H9 (cell line): ENCODE measurements at regions not wholly inside any gene's neighbourhood (a gene's known extent, or its start where the extent isn't known, plus 50 kb on each side); places are given as distances from the start of the nearest gene placed in this dataset.

Experiments used
- DNase-seq: peaks from one replicate; pipeline ENCODE4 v3.0.0-alpha.2; 2017
- H2AFZ ChIP-seq: one replicate; pipeline ENCODE4 v1.6.1; 2013; ENCODE audit warnings: mild to moderate bottlenecking, low read length, control low read depth, moderate library complexity
- H2AK5ac ChIP-seq: 2 replicates; pipeline ENCODE4 v1.6.1; 2013; ENCODE audit warnings: low read length, control low read depth, mixed read lengths; ENCODE audit not compliant: insufficient read length
- H2BK120ac ChIP-seq: one replicate; pipeline ENCODE4 v1.6.1; 2013; ENCODE audit warnings: low read depth, mild to moderate bottlenecking, low read length, control low read depth, inconsistent platforms; ENCODE audit not compliant: poor library complexity, severe bottlenecking
- H2BK12ac ChIP-seq: 2 replicates; pipeline ENCODE4 v1.6.1; 2013; ENCODE audit warnings: low read length, control low read depth, mixed read lengths, low read depth; ENCODE audit not compliant: insufficient read length
- H2BK15ac ChIP-seq: 2 replicates; pipeline ENCODE4 v1.6.1; 2013; ENCODE audit warnings: low read depth, low read length, control low read depth
- H2BK20ac ChIP-seq: one replicate; pipeline ENCODE4 v1.6.1; 2013; ENCODE audit warnings: low read depth, mild to moderate bottlenecking, low read length, control low read depth, inconsistent platforms; ENCODE audit not compliant: poor library complexity, severe bottlenecking
- H2BK5ac ChIP-seq: 2 replicates; pipeline ENCODE4 v1.6.1; 2013; ENCODE audit warnings: low read length, control low read depth, mixed read lengths; ENCODE audit not compliant: insufficient read length
- H3K14ac ChIP-seq: 2 replicates; pipeline ENCODE4 v1.6.1; 2013; ENCODE audit warnings: low read length, control low read depth; ENCODE audit not compliant: insufficient read depth
- H3K18ac ChIP-seq: 2 replicates; pipeline ENCODE4 v1.6.1; 2013; ENCODE audit warnings: low read depth, mild to moderate bottlenecking, mixed read lengths, low read length, control low read depth; ENCODE audit not compliant: insufficient read length
- H3K23ac ChIP-seq: 2 replicates; pipeline ENCODE4 v1.6.1; 2013; ENCODE audit warnings: low read length, control low read depth, mixed read lengths, low read depth; ENCODE audit not compliant: insufficient read length
- H3K23me2 ChIP-seq: 2 replicates; pipeline ENCODE4 v1.6.1; 2013; ENCODE audit warnings: low read depth, mild to moderate bottlenecking, mixed read lengths, low read length, control low read depth; ENCODE audit not compliant: insufficient read length, poor library complexity, severe bottlenecking
- H3K27ac ChIP-seq: 2 replicates; pipeline ENCODE4 v1.5.1; 2013; ENCODE audit warnings: low read length, control low read depth, mixed read lengths, low read depth; ENCODE audit not compliant: insufficient read length
- H3K27me3 ChIP-seq: 2 replicates; pipeline ENCODE4 v1.6.1; 2013; ENCODE audit warnings: low read length, control low read depth, inconsistent platforms; ENCODE audit not compliant: insufficient read depth
- H3K4ac ChIP-seq: 2 replicates; pipeline ENCODE4 v1.6.1; 2013; ENCODE audit warnings: low read depth, mild to moderate bottlenecking, control low read depth, inconsistent platforms, low read length, moderate library complexity
- H3K4me1 ChIP-seq: 2 replicates; pipeline ENCODE4 v1.6.1; 2013; ENCODE audit warnings: low read length, control low read depth, inconsistent platforms; ENCODE audit not compliant: insufficient read depth
- H3K4me2 ChIP-seq: 2 replicates; pipeline ENCODE4 v1.6.1; 2013; ENCODE audit warnings: low read length, control low read depth, mixed read lengths; ENCODE audit not compliant: insufficient read length, insufficient read depth
- H3K56ac ChIP-seq: 2 replicates; pipeline ENCODE4 v1.6.1; 2013; ENCODE audit warnings: low read depth, mild to moderate bottlenecking, mixed read lengths, low read length, control low read depth; ENCODE audit not compliant: insufficient read length
- H3K79me1 ChIP-seq: 2 replicates; pipeline ENCODE4 v1.6.1; 2013; ENCODE audit warnings: low read depth, mild to moderate bottlenecking, moderate library complexity, low read length, control low read depth, inconsistent platforms; ENCODE audit not compliant: insufficient read depth, poor library complexity, severe bottlenecking
- H3K79me2 ChIP-seq: 2 replicates; pipeline ENCODE4 v1.6.1; 2013; ENCODE audit warnings: low read length, control low read depth, inconsistent platforms; ENCODE audit not compliant: insufficient read depth
- H3K9ac ChIP-seq: 2 replicates; pipeline ENCODE4 v1.6.1; 2013; ENCODE audit warnings: low read length, control low read depth, mixed read lengths; ENCODE audit not compliant: insufficient read length; ENCODE audit errors: extremely low read depth
- H3K9me3 ChIP-seq: one replicate; pipeline ENCODE4 v1.6.1; 2013; ENCODE audit warnings: low read depth, low read length, inconsistent platforms; ENCODE audit not compliant: control insufficient read depth
- H3T11ph ChIP-seq: one replicate; pipeline ENCODE4 v1.6.1; 2013; ENCODE audit warnings: mild to moderate bottlenecking, low read length, control low read depth, inconsistent platforms
- H4K20me1 ChIP-seq: one replicate; pipeline ENCODE4 v1.6.1; 2013; ENCODE audit not compliant: control insufficient read depth, insufficient read length, insufficient read depth
- H4K5ac ChIP-seq: 2 replicates; pipeline ENCODE4 v1.6.1; 2013; ENCODE audit warnings: low read depth, mild to moderate bottlenecking, mixed read lengths, low read length, control low read depth; ENCODE audit not compliant: insufficient read length
- H4K8ac ChIP-seq: replicated peaks from 2 replicates; pipeline ENCODE4 v1.6.1; 2013; ENCODE audit warnings: low read length, control low read depth, mixed read lengths, low read depth; ENCODE audit not compliant: insufficient read length
- H4K91ac ChIP-seq: 2 replicates; pipeline ENCODE4 v1.6.1; 2013; ENCODE audit warnings: low read depth, mild to moderate bottlenecking, moderate library complexity, mixed read lengths, low read length, control low read depth; ENCODE audit not compliant: insufficient read length
- H3K27ac Mint-ChIP-seq, 3 experiments: 2 replicates in 2 of 3; 3 replicates in 1 of 3; pipeline ENCODE4 v1.8.0; 2020 to 2021; ENCODE audit warnings: mixed read lengths in 3 of 3, mild to moderate bottlenecking in 1 of 3, moderate library complexity in 1 of 3
- H3K27me3 Mint-ChIP-seq: 2 replicates; pipeline ENCODE4 v1.8.0; 2021; ENCODE audit warnings: low read depth, mild to moderate bottlenecking, moderate library complexity, mixed read lengths
- H3K36me3 Mint-ChIP-seq, 3 experiments: 2 replicates in 2 of 3; 3 replicates in 1 of 3; pipeline ENCODE4 v1.8.0; 2020 to 2021; ENCODE audit warnings: low read depth in 3 of 3, mixed read lengths in 3 of 3; ENCODE audit not compliant: insufficient read depth in 1 of 3
- H3K4me1 Mint-ChIP-seq, 2 experiments: 2 replicates each; pipeline ENCODE4 v1.8.0; 2020; ENCODE audit warnings: mixed read lengths in 2 of 2
- H3K4me3 Mint-ChIP-seq, 2 experiments: 2 replicates in 1 of 2; 3 replicates in 1 of 2; pipeline ENCODE4 v1.8.0; 2020 to 2021; ENCODE audit warnings: mild to moderate bottlenecking in 2 of 2, mixed read lengths in 2 of 2, moderate library complexity in 1 of 2
- H3K9me3 Mint-ChIP-seq, 2 experiments: 2 replicates in 1 of 2; 3 replicates in 1 of 2; pipeline ENCODE4 v1.8.0; 2020; ENCODE audit warnings: mild to moderate bottlenecking in 2 of 2, mixed read lengths in 2 of 2, moderate library complexity in 1 of 2
- CTCF ChIP-seq: fragments of 200-600 bp; sonication (generic); conservative IDR thresholded peaks from 3 replicates; pipeline ENCODE4 v1.8.0; 2021; ENCODE audit warnings: antibody characterized with exemption, mild to moderate bottlenecking
- WGBS: extraction: QIAGEN DNeasy Blood & Tissue Kit; methylation state at CpG from one replicate; pipeline ENCODE4 v1.1.7; 2013; ENCODE audit warnings: missing lambda C conversion rate, low lambda C conversion rate, mixed read lengths; ENCODE audit not compliant: insufficient read length; ENCODE audit errors: extremely low coverage; 5-methylcytosine and 5-hydroxymethylcytosine counted together

DNA sequence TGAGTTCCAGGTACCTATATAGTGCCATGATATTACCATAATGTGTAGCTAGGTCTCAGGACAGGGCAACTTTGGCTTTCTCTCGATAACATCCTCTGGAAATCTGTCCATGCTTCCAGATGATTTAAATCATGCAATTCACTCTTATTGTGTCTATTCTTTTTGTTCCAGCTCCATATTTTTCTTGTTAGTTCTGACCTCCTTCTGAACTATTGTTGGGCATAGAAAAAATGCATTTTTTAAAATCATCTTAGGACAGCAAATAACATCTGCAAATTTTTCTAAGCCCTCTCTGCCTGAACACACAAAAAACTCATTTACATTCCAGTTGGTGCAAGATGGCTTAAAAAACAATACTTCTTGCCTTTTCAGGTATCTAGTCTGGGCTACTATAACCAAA lies 1561.0 kb upstream of the MIR17HG start:
- no peak overlapping the region for H3T11ph ChIP-seq
- H3K9me3 ChIP-seq, result no peaks in the 10 kb centered on the region
- no peak overlapping the region for H3K56ac ChIP-seq
- no peaks in the 10 kb centered on the region for H3K23me2 ChIP-seq
- H3K4ac ChIP-seq, result no peak overlapping the region
- H3K27ac ChIP-seq, result no peak overlapping the region
- H4K20me1 ChIP-seq, result no peaks in the 10 kb centered on the region
- H3K18ac ChIP-seq, result no peak overlapping the region
- Mint-ChIP-seq H3K9me3 (no peaks in the 10 kb centered on the region), H3K36me3 (no peaks in the 10 kb centered on the region), H3K27ac (no peak overlapping the region), H3K4me3 (no peak overlapping the region), H3K27me3 (0 out of 2 replicates have a peak, but pooled peaks cover 1% of the 10 kb centered on the region), H3K4me1 (peaks cover 5 to 6% of the 10 kb centered on the region in 2 experiments; a peak in 2 of 4 replicates)
- H3K79me2 ChIP-seq, result no peaks in the 10 kb centered on the region
- H3K9ac ChIP-seq, result no peak overlapping the region
- no peak overlapping the region for H3K4me2 ChIP-seq
- H4K91ac ChIP-seq, result no peak overlapping the region
- DNase-seq, result no peak
- H3K14ac ChIP-seq, result no peak overlapping the region
- TF ChIP-seq CTCF, result no peak
- H2AFZ ChIP-seq, result no peak overlapping the region
- H2BK5ac ChIP-seq, result no peak overlapping the region
- WGBS, result no CpG with 5 or more reads among the region's 1 CpG
- no peak overlapping the region for H2BK120ac ChIP-seq
- H3K79me1 ChIP-seq, result no peaks in the 10 kb centered on the region
- no peak overlapping the region for H3K23ac ChIP-seq
- H4K8ac ChIP-seq, result no peak overlapping the region
- H2BK15ac ChIP-seq, result no peak overlapping the region
- no peaks in the 10 kb centered on the region for H3K27me3 ChIP-seq
- H3K4me1 ChIP-seq, result no peaks in the 10 kb centered on the region
- no peak overlapping the region for H2BK12ac ChIP-seq
- no peak overlapping the region for H2AK5ac ChIP-seq
- no peak overlapping the region for H4K5ac ChIP-seq
- H2BK20ac ChIP-seq, result no peak overlapping the region
